ENCODE measurements at regions not wholly inside any gene's neighbourhood (a gene's known extent, or its start where the extent isn't known, plus 50 kb on each side); places are given as distances from the start of the nearest gene placed in this dataset.

GRCh38 chr4:159685340-159686092 is 582.6 kb downstream of the RAPGEF2 start:
- no peak for DNase-seq (ENCODE audit: low spot score)
- in situ Hi-C loops (cut with MboI; ENCODE audit: low sequenced_read_pairs, unreplicated experiment): no loop called here
- no peak for TF ChIP-seq CTCF (IDR thresholded peaks at IDR 0.05; ENCODE audit: borderline replicate concordance, control extremely low read depth, extremely low read depth, insufficient read depth, missing control alignments)

DNA sequence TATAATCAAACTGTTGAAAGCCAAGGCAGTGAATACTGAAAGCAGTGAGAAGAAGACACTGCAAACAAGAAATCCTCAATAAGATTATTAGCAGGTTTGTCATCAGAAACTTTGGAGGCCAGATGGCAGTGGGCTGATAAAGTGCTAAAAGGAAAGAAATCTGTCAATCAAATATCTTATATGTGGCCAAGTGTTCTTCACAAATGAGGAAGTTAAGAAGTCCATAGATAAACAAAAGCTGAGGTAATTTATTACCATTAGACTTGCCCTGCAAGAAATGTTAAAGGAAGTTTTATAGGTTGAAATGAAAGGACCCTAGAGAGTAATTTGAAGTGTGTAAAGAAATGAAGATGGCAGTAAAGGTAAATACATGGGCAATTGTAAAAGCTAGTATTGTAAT is 586.6 kb downstream of the RAPGEF2 start:
- no peak for DNase-seq (ENCODE audit: low spot score)
- in situ Hi-C loops (cut with MboI; ENCODE audit: low sequenced_read_pairs, unreplicated experiment): no loop called here
- no peak for TF ChIP-seq CTCF (IDR thresholded peaks at IDR 0.05; ENCODE audit: borderline replicate concordance, control extremely low read depth, extremely low read depth, insufficient read depth, missing control alignments)

DNA sequence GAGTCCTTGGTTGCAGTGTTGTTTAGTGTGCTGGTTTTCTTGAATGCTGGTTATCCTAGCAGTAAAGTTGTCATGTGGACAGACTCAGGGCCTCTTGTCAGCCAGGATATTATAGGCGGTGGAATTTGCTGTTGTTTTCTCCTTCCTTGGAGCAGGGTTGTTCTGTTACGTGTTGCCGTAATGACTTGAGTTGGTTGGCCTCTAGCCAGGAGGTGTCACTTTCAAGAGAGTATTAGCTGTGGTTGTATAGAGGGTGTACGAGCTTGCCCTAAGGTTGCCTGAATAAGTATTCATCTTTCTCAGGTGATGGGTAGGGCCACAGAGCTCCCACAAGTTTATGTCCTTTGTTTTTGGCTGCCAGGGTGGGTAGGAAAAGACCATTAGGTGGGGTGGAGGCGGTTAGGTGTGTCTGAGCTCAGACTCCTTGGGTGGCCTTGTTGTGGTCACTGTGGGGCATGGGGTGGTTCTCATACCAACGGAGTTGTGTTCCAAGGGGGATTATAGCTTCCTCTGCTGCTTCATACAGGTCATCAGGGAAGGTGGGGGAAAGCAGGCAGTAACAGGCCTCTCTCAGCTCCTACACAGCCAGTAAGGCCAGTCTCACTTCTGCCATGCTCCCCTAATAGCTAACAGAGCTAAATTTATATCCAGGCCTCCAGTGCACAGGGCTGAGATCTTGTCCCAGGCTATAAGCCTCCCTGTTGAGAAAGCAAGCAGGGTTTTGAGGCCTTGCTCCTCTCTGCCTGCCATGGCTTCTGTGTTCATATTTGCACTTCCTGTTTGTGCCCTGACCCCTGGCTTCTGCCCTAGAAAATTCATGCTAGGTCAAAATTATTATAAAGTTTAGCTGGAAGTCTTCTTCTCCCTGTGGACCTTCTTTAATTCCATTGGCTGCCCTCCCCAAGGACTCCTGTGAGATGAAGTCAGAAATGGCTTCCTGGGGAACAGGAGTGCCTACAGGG is 594.7 kb downstream of the RAPGEF2 start:
- in situ Hi-C loops (cut with MboI; ENCODE audit: low sequenced_read_pairs, unreplicated experiment): no loop called here
- no peak for TF ChIP-seq CTCF (IDR thresholded peaks at IDR 0.05; ENCODE audit: borderline replicate concordance, control extremely low read depth, extremely low read depth, insufficient read depth, missing control alignments)

GRCh38 chr4:159698336-159698735 is 595.5 kb downstream of the RAPGEF2 start:
- DNase-seq (ENCODE audit: low spot score): no peak
- in situ Hi-C loops (cut with MboI; ENCODE audit: low sequenced_read_pairs, unreplicated experiment): no loop called here
- TF ChIP-seq CTCF (IDR thresholded peaks at IDR 0.05; ENCODE audit: borderline replicate concordance, control extremely low read depth, extremely low read depth, insufficient read depth, missing control alignments): no peak

More for the DNA sequence above, 594.7 kb downstream of the RAPGEF2 start:
- no peak for DNase-seq (ENCODE audit: low spot score)

DNA sequence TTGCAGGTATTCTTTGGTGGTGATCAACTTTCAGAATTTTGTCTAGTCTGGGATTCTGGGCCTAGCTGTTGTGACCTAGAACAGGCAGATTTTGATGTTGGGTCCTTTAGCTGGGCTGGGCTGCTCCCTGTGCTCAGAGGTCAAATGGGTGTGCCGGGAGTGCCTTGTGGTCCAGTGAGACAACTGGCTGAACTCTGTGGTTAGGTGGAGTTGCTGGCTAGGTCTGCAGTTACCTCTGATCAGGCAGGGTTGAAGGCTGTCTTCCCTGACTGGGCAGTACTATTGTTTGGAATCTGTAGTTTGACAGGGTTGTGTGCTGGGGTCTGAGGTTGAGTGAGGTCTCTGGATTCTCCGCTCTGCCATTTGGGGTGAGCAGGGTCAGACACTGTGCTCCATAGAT is 599.3 kb downstream of the RAPGEF2 start:
- no peak for TF ChIP-seq CTCF (IDR thresholded peaks at IDR 0.05; ENCODE audit: borderline replicate concordance, control extremely low read depth, extremely low read depth, insufficient read depth, missing control alignments)

GRCh38 chr4:159705334-159705733 is 602.5 kb downstream of the RAPGEF2 start:
- TF ChIP-seq CTCF (IDR thresholded peaks at IDR 0.05; ENCODE audit: borderline replicate concordance, control extremely low read depth, extremely low read depth, insufficient read depth, missing control alignments): no peak
- DNase-seq (ENCODE audit: low spot score): no peak
- in situ Hi-C loops (cut with MboI; ENCODE audit: low sequenced_read_pairs, unreplicated experiment): no loop called here

More for the DNA sequence above, 599.3 kb downstream of the RAPGEF2 start:
- DNase-seq (ENCODE audit: low spot score): no peak
- in situ Hi-C loops (cut with MboI; ENCODE audit: low sequenced_read_pairs, unreplicated experiment): no loop called here

All from GM13976 (cell line).